Upper lobe of left lung (tissue), 6 donors: ENCODE measurements at regions not wholly inside any gene's neighbourhood (a gene's known extent, or its start where the extent isn't known, plus 50 kb on each side); places are given as distances from the start of the nearest gene placed in this dataset.
"Not testable (repeated sequence)": the region's sequence is repeated elsewhere in the genome, so short reads cannot be mapped to it uniquely, and the experiment has no call there.

Experiments used
- ATAC-seq, 2 donors: fragments of 200-7000 bp; cut with Tn5 transposase; one replicate each; pipeline ENCODE4 v1.9.1; 2022; ENCODE audit warnings: mild to moderate bottlenecking in 2 of 2, moderate library complexity in 2 of 2; ENCODE audit not compliant: low FRiP score in 2 of 2
- DNase-seq, 2 donors: peaks; one replicate each; pipeline ENCODE4 v3.0.0-alpha.2; 2019 to 2020
- H3K27ac ChIP-seq, 4 donors: fragments of 200-600 bp; sonication (generic); one replicate each; pipeline ENCODE4 v1.5.1; 2016 to 2019
- H3K27me3 ChIP-seq, 4 donors: fragments of 200-600 bp; sonication (generic); one replicate each; pipeline ENCODE4 v1.5.1; 2017 to 2019
- H3K36me3 ChIP-seq, 4 donors: fragments of 200-600 bp; sonication (generic); one replicate each; pipeline ENCODE4 v1.5.1; 2016 to 2019
- H3K4me1 ChIP-seq, 4 donors: fragments of 200-600 bp; sonication (generic); one replicate each; pipeline ENCODE4 v1.5.1; 2018 to 2019
- H3K4me3 ChIP-seq, 4 donors: fragments of 200-600 bp; sonication (generic); one replicate each; pipeline ENCODE4 v1.5.1; 2017 to 2019; ENCODE audit warnings: mild to moderate bottlenecking in 2 of 4, moderate library complexity in 1 of 4
- H3K9me3 ChIP-seq, 4 donors: fragments of 200-600 bp; sonication (generic); one replicate each; pipeline ENCODE4 v1.5.1; 2018 to 2019
- CTCF ChIP-seq, 6 experiments: fragments of 450-650 bp in 4 of 6; fragments of 200-600 bp in 2 of 6; sonication (generic) in 2 of 6; IDR thresholded peaks; one replicate each; pipeline ENCODE4 v1.5.1; 2016 to 2019; ENCODE audit warnings: antibody characterized with exemption in 6 of 6
- EP300 ChIP-seq, 4 donors: sonication (generic); formaldehyde crosslinking; IDR thresholded peaks; one replicate each; pipeline ENCODE4 v1.5.1; 2017; ENCODE audit warnings: antibody characterized with exemption in 4 of 4, control low read depth in 2 of 4
- POLR2A ChIP-seq, 4 donors: fragments of 450-650 bp; IDR thresholded peaks; one replicate each; pipeline ENCODE4 v1.5.1; 2016 to 2017; ENCODE audit warnings: antibody characterized with exemption in 4 of 4, mild to moderate bottlenecking in 2 of 4
- POLR2AphosphoS5 ChIP-seq, 2 donors: sonication (generic); formaldehyde crosslinking; IDR thresholded peaks; one replicate each; pipeline ENCODE4 v1.5.1; 2017; ENCODE audit warnings: antibody characterized with exemption in 2 of 2
- WGBS, 2 donors: methylation state at CpG; one replicate each; pipeline ENCODE4 v1.1.5; 2017 to 2018; 5-methylcytosine and 5-hydroxymethylcytosine counted together
- donor health status: DM: no; HTN: no; CAD: no; lungs with moderate emphysema.
- donor health status: DM: no; HTN: yes; CAD: no; lungs with severe emphysema.

GRCh38 chr11:97772705-97773104 is 1248.0 kb upstream of the CNTN5 start:
- Histone ChIP-seq H3K4me3 (no peak overlapping the region), H3K27me3 (no peaks in the 10 kb centered on the region), H3K36me3 (no peaks in the 10 kb centered on the region), H3K27ac (no peak overlapping the region), H3K9me3 (no peaks in the 10 kb centered on the region), H3K4me1 (no peaks in the 10 kb centered on the region)
- no peak for TF ChIP-seq POLR2A (IDR thresholded peaks at IDR 0.05)
- no peak for TF ChIP-seq POLR2AphosphoS5 (IDR thresholded peaks at IDR 0.05)
- no peak for TF ChIP-seq CTCF (IDR thresholded peaks at IDR 0.05)
- no peak for TF ChIP-seq EP300 (IDR thresholded peaks at IDR 0.05)
- no peak for ATAC-seq
- DNase-seq = no peak
- WGBS, 2 donors = 50 to 66% methylated on average over 5 of the region's 5 CpGs

- DNase-seq, ATAC-seq, H3K9me3 ChIP-seq, H3K4me1 ChIP-seq, H3K27me3 ChIP-seq, H3K27ac ChIP-seq, H3K36me3 ChIP-seq, H3K4me3 ChIP-seq: not testable (repeated sequence)
- WGBS, 2 donors = 83 to 91% methylated on average over 4 of the region's 4 CpGs
These were observed 1236.4 kb upstream of the CNTN5 start for GRCh38 chr11:97784388-97784787.

- no peak for TF ChIP-seq CTCF (IDR thresholded peaks at IDR 0.05)
- TF ChIP-seq POLR2A (IDR thresholded peaks at IDR 0.05) = no peak
- no peak for TF ChIP-seq EP300 (IDR thresholded peaks at IDR 0.05)
- TF ChIP-seq POLR2AphosphoS5 (IDR thresholded peaks at IDR 0.05) = no peak
- ATAC-seq = no peak
- no peaks in the 10 kb centered on the region for H3K36me3 ChIP-seq
- no peaks in the 10 kb centered on the region for H3K27me3 ChIP-seq
- H3K9me3 ChIP-seq = peaks cover 0 to 11% (median 0%) of the 10 kb centered on the region in 4 donors
- 74 to 79% methylated on average over 3 of the region's 3 CpGs for WGBS, 2 donors
- no peak for DNase-seq
- H3K27ac ChIP-seq = no peak overlapping the region
- H3K4me3 ChIP-seq = no peak overlapping the region
- H3K4me1 ChIP-seq = no peaks in the 10 kb centered on the region
These were observed 1233.8 kb upstream of the CNTN5 start for GRCh38 chr11:97786961-97787360.

GRCh38 chr11:97794876-97795275 is 1225.9 kb upstream of the CNTN5 start:
- no peak for ATAC-seq
- 34 to 48% methylated on average over 2 of the region's 2 CpGs for WGBS, 2 donors
- Histone ChIP-seq H3K4me3 (no peak overlapping the region), H3K9me3 (peaks cover 0 to 4% (median 0%) of the 10 kb centered on the region in 4 donors), H3K36me3 (no peaks in the 10 kb centered on the region), H3K27ac (no peak overlapping the region), H3K4me1 (no peaks in the 10 kb centered on the region), H3K27me3 (no peaks in the 10 kb centered on the region)
- DNase-seq = no peak
- TF ChIP-seq POLR2AphosphoS5 (IDR thresholded peaks at IDR 0.05) (no peak), POLR2A (IDR thresholded peaks at IDR 0.05) (no peak), CTCF (IDR thresholded peaks at IDR 0.05) (no peak), EP300 (IDR thresholded peaks at IDR 0.05) (no peak)

GRCh38 chr11:97800891-97801290 is 1219.9 kb upstream of the CNTN5 start:
- DNase-seq (no peak), ATAC-seq (no peak)
- WGBS, 2 donors = 74 to 82% methylated on average over 3 of the region's 3 CpGs
- TF ChIP-seq POLR2A (IDR thresholded peaks at IDR 0.05) (no peak), POLR2AphosphoS5 (IDR thresholded peaks at IDR 0.05) (no peak), CTCF (IDR thresholded peaks at IDR 0.05) (no peak), EP300 (IDR thresholded peaks at IDR 0.05) (no peak)
- Histone ChIP-seq H3K36me3 (no peaks in the 10 kb centered on the region), H3K27me3 (no peaks in the 10 kb centered on the region), H3K4me1 (no peaks in the 10 kb centered on the region), H3K27ac (no peak overlapping the region), H3K9me3 (no peaks in the 10 kb centered on the region), H3K4me3 (no peak overlapping the region)
